OCI-LY7 (cell line): ENCODE measurements at regions not wholly inside any gene's neighbourhood (a gene's known extent, or its start where the extent isn't known, plus 50 kb on each side); places are given as distances from the start of the nearest gene placed in this dataset.

Experiments used
- EZH2phosphoT487 ChIP-seq: fragments of 200-600 bp; sonication (generic); IDR thresholded peaks from 2 replicates; pipeline ENCODE4 v1.6.1; 2018; ENCODE audit warnings: low read depth, borderline replicate concordance, mild to moderate bottlenecking, mixed run types, antibody characterized with exemption, low read length, moderate library complexity, mixed read lengths
- TF ChIP-seq, protein P1 (sequence below): fragments of 200-600 bp; sonication (generic); conservative IDR thresholded peaks from 2 replicates; pipeline ENCODE4 v1.5.1; 2014; ENCODE audit warnings: mild to moderate bottlenecking, antibody characterized with exemption, low read length, moderate library complexity, mixed read lengths

DNA sequence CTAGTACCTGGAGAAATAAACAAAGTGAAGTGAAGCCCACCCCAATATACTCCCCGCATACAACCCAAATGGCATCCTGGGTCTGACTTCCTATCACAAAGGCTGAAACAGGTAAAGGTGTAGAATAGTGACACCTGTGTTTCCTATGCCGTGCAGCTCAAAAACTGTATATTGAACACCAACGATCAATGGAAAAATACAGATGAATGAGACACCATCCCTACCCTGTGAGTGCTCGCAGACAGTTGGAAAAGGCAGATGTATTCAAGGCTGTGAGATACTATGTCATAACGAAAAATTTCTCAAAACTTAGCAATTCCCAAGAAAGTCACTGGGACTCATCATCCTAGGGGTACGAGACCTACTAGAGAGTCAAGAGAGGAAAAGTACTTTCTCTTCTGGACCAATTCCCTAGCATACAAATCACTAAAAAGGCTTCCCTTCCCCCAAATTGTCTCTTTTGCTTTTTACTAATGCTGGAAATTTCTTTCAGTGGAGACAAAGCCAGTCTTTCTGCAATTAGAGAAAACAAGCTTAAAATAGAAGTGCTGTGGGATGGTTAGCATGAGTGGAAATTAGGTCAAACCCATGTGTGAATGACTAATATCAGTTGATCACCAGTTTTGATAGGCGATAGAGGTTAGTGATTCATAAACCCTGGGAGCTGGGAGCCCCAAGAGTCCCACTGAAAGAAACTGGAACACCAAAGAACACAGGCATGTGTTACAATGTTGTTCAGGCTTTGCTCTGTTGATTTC, 249.7 kb downstream of the SPTSSA start:
- TF ChIP-seq, protein P1, sequence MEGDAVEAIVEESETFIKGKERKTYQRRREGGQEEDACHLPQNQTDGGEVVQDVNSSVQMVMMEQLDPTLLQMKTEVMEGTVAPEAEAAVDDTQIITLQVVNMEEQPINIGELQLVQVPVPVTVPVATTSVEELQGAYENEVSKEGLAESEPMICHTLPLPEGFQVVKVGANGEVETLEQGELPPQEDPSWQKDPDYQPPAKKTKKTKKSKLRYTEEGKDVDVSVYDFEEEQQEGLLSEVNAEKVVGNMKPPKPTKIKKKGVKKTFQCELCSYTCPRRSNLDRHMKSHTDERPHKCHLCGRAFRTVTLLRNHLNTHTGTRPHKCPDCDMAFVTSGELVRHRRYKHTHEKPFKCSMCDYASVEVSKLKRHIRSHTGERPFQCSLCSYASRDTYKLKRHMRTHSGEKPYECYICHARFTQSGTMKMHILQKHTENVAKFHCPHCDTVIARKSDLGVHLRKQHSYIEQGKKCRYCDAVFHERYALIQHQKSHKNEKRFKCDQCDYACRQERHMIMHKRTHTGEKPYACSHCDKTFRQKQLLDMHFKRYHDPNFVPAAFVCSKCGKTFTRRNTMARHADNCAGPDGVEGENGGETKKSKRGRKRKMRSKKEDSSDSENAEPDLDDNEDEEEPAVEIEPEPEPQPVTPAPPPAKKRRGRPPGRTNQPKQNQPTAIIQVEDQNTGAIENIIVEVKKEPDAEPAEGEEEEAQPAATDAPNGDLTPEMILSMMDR = no peak
- TF ChIP-seq EZH2phosphoT487 = no peak
